Activated naive CD4-positive, alpha-beta T cell treated with anti-CD3 and anti-CD28 coated beads, Interleukin-2, amount 50 U/mL, for 72 hours (primary cell): ENCODE measurements at regions not wholly inside any gene's neighbourhood (a gene's known extent, or its start where the extent isn't known, plus 50 kb on each side); places are given as distances from the start of the nearest gene placed in this dataset.

Experiments used
- ATAC-seq, 2 donors: fragments of 150-1000 bp; cut with Tn5 transposase; 2 replicates each; pipeline ENCODE4 v1.10.0; 2021; ENCODE audit warnings: mild to moderate bottlenecking in 2 of 2, moderate library complexity in 2 of 2
- DNase-seq, 2 donors: peaks; one replicate each; pipeline ENCODE4 v3.0.0; 2021 to 2022; ENCODE audit warnings: low spot score in 2 of 2
- H3K27ac Mint-ChIP-seq, 2 donors: one replicate each; pipeline ENCODE4 v1.8.0; 2022; ENCODE audit warnings: mild to moderate bottlenecking in 2 of 2, mixed read lengths in 2 of 2
- H3K36me3 Mint-ChIP-seq, 2 donors: one replicate each; pipeline ENCODE4 v1.8.0; 2022; ENCODE audit warnings: mixed read lengths in 2 of 2
- H3K9me3 Mint-ChIP-seq, 2 donors: one replicate each; pipeline ENCODE4 v1.8.0; 2022; ENCODE audit warnings: mixed read lengths in 2 of 2

DNA sequence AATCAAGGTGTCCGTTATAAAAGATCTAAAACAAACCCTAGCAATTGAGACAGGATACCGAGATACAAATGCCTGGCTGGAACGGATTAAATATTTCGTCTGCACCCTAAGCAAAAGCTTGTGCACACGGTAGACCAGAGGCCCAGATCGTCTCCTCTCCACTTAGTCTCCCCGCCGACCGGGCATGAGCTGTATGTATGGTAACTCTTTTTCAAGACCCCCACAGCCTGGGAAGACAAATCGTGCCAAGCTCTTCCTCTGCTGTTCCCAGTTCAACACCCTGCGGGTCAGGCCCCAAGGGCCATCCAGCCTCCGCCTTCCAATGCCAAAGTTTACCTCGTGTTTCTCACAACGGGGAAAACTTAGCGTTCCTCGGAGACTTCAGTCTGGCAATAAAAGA, 285.7 kb upstream of the GALNT17 start:
- no peak for ATAC-seq
- peaks cover 38 to 45% of the 10 kb centered on the region in 2 donors for H3K9me3 Mint-ChIP-seq
- DNase-seq: no peak
- H3K36me3 Mint-ChIP-seq: peaks cover 6 to 32% of the 10 kb centered on the region in 2 donors
- no peak overlapping the region for H3K27ac Mint-ChIP-seq

DNA sequence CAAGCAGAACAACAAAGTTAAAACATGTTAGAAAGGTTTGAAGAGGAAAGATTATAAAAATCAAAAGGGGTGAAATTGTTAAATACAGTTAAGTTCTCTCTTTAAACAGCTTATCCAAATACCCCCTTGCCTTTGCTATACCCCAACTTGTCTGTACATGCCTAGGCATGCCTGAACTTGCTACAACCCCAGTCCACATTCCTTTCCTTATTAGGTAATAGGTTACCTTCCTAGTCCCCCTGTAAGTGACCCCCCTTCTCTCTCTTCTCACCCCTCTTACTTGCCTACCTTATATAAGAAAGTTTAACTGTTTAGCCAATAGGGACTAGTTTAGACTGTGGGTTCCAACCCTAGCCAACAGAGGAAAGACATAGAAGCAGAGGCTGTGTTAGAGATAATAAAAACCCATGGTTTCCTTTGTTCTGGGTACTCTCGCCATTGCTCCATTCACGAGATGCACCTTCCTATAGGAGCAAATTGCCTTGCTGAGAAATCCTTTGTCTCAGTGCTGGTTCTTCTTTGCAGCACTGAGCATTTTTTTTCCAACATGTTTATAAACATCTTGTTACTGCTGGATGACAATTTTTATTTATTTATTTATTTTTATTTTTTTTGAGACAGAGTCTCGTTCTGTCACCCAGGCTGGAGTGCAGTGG, 282.2 kb upstream of the GALNT17 start:
- H3K27ac Mint-ChIP-seq: no peak overlapping the region
- ATAC-seq (no peak), DNase-seq (no peak)
- peaks cover 34 to 38% of the 10 kb centered on the region in 2 donors for H3K9me3 Mint-ChIP-seq
- H3K36me3 Mint-ChIP-seq: peaks cover 6 to 21% of the 10 kb centered on the region in 2 donors

- H3K9me3 Mint-ChIP-seq: peaks cover 8 to 15% of the 10 kb centered on the region in 2 donors
- no peak overlapping the region for H3K27ac Mint-ChIP-seq
- H3K36me3 Mint-ChIP-seq: no peaks in the 10 kb centered on the region
- no peak for DNase-seq
- ATAC-seq: no peak
These were observed 276.6 kb upstream of the GALNT17 start for GRCh38 chr7:70855373-70855772.

GRCh38 chr7:70856901-70857630, 274.9 kb upstream of the GALNT17 start:
- no peak for ATAC-seq
- H3K27ac Mint-ChIP-seq: no peak overlapping the region
- peak in 1 of 2 donors; percentile 66 for DNase-seq
- peaks cover 8 to 16% of the 10 kb centered on the region in 2 donors for H3K9me3 Mint-ChIP-seq
- peaks cover 0 to 5% of the 10 kb centered on the region in 2 donors for H3K36me3 Mint-ChIP-seq

- ATAC-seq: no peak
- H3K27ac Mint-ChIP-seq: no peak overlapping the region
- no peak for DNase-seq
- peaks cover 0 to 9% of the 10 kb centered on the region in 2 donors for H3K36me3 Mint-ChIP-seq
- H3K9me3 Mint-ChIP-seq: peaks cover 8 to 17% of the 10 kb centered on the region in 2 donors
These were observed 274.0 kb upstream of the GALNT17 start for GRCh38 chr7:70857793-70858545.

DNA sequence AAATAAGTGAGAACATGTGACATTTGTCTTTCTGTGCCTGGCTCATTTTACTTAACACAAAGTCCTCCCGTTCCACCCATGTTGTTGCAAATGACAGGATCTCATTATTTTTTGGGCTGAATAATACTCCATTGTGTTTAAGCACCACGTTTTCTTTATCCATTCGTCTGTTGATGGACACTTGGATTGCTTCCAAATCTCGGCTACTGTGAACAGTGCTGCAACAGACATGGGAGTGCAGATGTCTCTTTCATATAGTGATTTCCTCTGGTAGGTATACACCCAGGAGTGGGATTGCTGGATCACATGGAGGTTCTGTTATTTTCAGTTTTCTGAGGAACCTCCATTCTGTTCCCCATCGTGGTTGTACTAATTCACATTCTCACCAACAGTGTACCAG, 264.4 kb upstream of the GALNT17 start:
- ATAC-seq (no peak), DNase-seq (no peak)
- H3K36me3 Mint-ChIP-seq: peaks cover 0 to 20% of the 10 kb centered on the region in 2 donors
- H3K9me3 Mint-ChIP-seq: peaks cover 26 to 31% of the 10 kb centered on the region in 2 donors
- H3K27ac Mint-ChIP-seq: no peak overlapping the region

DNA sequence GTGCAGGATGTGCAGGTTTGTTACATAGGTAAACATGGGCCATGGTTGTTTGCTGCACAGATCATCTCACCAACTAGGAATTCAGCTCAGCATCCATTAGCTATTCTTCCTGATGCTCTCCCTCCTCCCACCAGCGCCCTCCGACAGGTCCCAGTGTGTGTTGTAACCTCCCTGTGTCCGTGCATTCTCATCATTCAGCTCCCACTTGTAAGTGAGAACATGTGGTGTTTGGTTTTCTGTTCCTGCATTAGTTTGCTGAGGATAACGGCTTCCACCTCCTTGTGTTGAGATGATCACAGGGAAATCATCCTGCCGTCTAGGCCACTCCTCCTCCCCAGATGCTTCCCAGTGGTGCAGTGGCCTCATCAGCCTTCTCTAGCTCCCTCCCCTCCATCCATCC, 261.6 kb upstream of the GALNT17 start:
- DNase-seq: no peak
- peaks cover 14 to 17% of the 10 kb centered on the region in 2 donors for H3K9me3 Mint-ChIP-seq
- H3K36me3 Mint-ChIP-seq: peaks cover 0 to 12% of the 10 kb centered on the region in 2 donors
- no peak for ATAC-seq
- H3K27ac Mint-ChIP-seq: no peak overlapping the region

- Mint-ChIP-seq H3K36me3 (peaks cover 0 to 12% of the 10 kb centered on the region in 2 donors), H3K9me3 (peaks cover 22 to 23% of the 10 kb centered on the region in 2 donors), H3K27ac (no peak overlapping the region)
- DNase-seq: no peak
- ATAC-seq: no peak
These were observed 259.8 kb upstream of the GALNT17 start for GRCh38 chr7:70872188-70872587.

DNA sequence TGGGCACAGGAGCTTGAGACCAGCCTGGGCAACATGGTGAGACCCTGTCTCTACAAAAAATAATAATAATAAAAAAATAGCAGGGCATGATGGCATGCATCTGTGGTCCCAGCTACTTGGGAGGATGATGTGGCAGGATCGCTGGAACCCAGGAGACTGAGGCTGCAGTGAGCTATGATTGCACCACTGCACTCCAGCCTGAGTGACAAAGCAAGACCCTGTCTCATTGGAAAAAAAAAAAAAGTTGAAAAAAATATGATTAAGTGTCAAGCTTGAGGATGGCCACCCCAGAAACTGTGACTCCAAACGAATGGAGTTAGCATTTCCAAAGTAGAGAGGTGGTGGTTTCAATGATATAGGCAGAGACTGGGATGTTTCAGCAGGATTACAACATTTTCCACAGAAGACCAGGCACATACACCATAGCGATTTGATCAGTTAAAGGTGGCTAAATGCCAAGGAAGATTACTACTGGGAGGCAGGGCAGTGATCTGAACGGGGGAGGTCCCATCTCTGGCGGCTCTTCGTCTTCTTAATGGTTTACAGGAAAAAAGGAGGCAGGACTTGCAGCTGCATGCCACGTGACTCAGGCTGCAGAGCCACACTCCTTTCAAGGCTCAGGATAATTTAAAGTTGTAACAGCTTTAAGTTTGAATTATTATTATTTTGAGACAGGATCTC, 250.6 kb upstream of the GALNT17 start:
- H3K9me3 Mint-ChIP-seq: peaks cover 19 to 25% of the 10 kb centered on the region in 2 donors
- H3K36me3 Mint-ChIP-seq: peaks cover 0 to 9% of the 10 kb centered on the region in 2 donors
- ATAC-seq: no peak
- DNase-seq: no peak
- no peak overlapping the region for H3K27ac Mint-ChIP-seq

- peaks cover 0 to 9% of the 10 kb centered on the region in 2 donors for H3K36me3 Mint-ChIP-seq
- H3K9me3 Mint-ChIP-seq: peaks cover 19 to 24% of the 10 kb centered on the region in 2 donors
- H3K27ac Mint-ChIP-seq: no peak overlapping the region
- ATAC-seq: no peak
- no peak for DNase-seq
These were observed 248.0 kb upstream of the GALNT17 start for GRCh38 chr7:70883750-70884439.

- ATAC-seq (no peak), DNase-seq (no peak)
- Mint-ChIP-seq H3K36me3 (peaks cover 0 to 9% of the 10 kb centered on the region in 2 donors), H3K9me3 (peaks cover 18 to 24% of the 10 kb centered on the region in 2 donors), H3K27ac (no peak overlapping the region)
These were observed 247.5 kb upstream of the GALNT17 start for GRCh38 chr7:70884440-70884764.

GRCh38 chr7:70884809-70885208, 247.1 kb upstream of the GALNT17 start:
- H3K9me3 Mint-ChIP-seq: peaks cover 15 to 24% of the 10 kb centered on the region in 2 donors
- H3K36me3 Mint-ChIP-seq: peaks cover 0 to 9% of the 10 kb centered on the region in 2 donors
- no peak for ATAC-seq
- DNase-seq: no peak
- H3K27ac Mint-ChIP-seq: no peak overlapping the region

DNA sequence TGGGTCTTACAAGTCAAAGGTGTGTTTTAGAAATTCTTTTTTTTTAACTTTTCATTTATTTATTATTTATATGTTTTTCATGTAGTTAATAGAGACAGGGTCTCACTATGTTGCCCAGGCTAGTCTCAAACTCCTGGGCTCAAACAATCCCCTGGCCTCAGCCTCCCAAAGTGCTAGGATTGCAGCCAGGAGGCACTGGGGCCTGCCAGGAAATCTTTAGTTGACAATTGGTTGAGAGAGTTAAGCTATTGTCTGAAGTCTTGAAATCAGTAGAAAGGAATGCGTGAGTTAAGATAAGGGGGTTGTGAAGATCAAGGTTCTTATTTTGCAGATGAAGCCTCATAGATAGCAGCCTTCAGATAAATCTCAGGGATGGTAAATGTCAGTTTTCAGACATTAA, 245.4 kb upstream of the GALNT17 start:
- Mint-ChIP-seq H3K27ac (peak overlapping the region in 1 of 2 donors; percentile 53), H3K9me3 (peaks cover 22 to 24% of the 10 kb centered on the region in 2 donors), H3K36me3 (peaks cover 6 to 9% of the 10 kb centered on the region in 2 donors)
- ATAC-seq (no peak), DNase-seq (no peak)

- Mint-ChIP-seq H3K9me3 (peaks cover 22 to 24% of the 10 kb centered on the region in 2 donors), H3K36me3 (peaks cover 6 to 9% of the 10 kb centered on the region in 2 donors), H3K27ac (no peak overlapping the region)
- no peak for DNase-seq
- ATAC-seq: no peak
These were observed 244.8 kb upstream of the GALNT17 start for GRCh38 chr7:70887186-70887585.

DNA sequence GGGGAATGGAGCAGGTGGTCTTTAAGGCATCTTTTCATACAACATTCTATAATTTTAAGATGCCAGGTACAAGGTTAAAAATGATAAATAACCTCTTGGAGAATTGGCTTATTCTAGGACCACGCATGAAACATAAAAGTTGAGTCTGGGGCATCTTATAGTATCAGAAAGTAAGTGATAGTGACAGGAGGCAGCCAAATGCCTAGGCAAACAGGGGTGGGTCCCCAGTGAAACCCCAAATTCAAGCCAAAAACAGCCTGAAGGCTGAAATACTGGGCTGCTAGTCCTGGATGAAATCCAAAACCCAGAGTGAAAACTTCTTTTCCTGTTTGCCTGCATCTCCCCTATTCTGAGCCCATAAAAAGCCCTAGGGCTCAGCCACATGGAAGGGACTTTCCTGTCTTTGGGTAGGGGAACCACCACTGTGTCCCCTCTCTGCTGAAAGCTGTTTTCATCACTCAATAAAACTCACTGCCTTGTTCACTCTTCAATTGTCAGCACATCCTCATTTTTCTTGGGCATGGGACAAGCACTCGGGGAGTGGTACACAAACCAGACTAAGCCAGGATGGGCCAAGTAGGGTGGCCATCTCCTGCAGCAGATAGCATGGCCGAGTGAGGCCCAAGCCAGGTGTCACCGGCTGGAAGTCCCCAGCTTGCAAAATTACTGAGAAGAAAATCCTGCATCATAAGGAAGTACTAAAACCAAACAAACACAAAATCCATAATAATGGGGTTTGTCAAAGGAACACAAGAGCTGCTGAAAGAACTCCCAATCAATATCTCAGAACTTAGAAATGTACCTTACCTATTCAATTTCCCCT, 241.6 kb upstream of the GALNT17 start:
- no peak for DNase-seq
- no peak for ATAC-seq
- H3K27ac Mint-ChIP-seq: no peak overlapping the region
- peaks cover 18 to 20% of the 10 kb centered on the region in 2 donors for H3K9me3 Mint-ChIP-seq
- H3K36me3 Mint-ChIP-seq: peaks cover 6 to 9% of the 10 kb centered on the region in 2 donors
